HepG2 (cell line): ENCODE measurements at regions not wholly inside any gene's neighbourhood (a gene's known extent, or its start where the extent isn't known, plus 50 kb on each side); places are given as distances from the start of the nearest gene placed in this dataset.
A peak's percentile ranks its signal among the peaks of the same experiment; 100 is the strongest.

Source experiments
- FOXC1 ChIP-seq: sonication (generic); formaldehyde crosslinking; IDR thresholded peaks from 2 replicates; pipeline ENCODE4 v1.8.0; 2022; ENCODE audit warnings: mild to moderate bottlenecking, missing genetic modification reagents, borderline replicate concordance
- GATAD2A ChIP-seq: IDR thresholded peaks from 2 replicates; pipeline ENCODE4 v1.6.1; 2016
- HIC2 ChIP-seq: sonication (generic); formaldehyde crosslinking; IDR thresholded peaks from 2 replicates; pipeline ENCODE4 v1.9.0; 2022; ENCODE audit warnings: low read depth, missing genetic modification reagents
- MAFK ChIP-seq, 2 experiments: IDR thresholded peaks in 1 of 2; conservative IDR thresholded peaks in 1 of 2; 2 replicates each; pipeline ENCODE4 v1.6.1; 2011; ENCODE audit warnings: improper control_type of control experiment in 2 of 2, low read length in 2 of 2
- NCOA2 ChIP-seq: sonication (generic); formaldehyde crosslinking; IDR thresholded peaks from 2 replicates; pipeline ENCODE4 v1.8.0; 2022; ENCODE audit warnings: inconsistent platforms
- NR2F6 ChIP-seq, 2 experiments: IDR thresholded peaks; 2 replicates each; pipeline ENCODE4 v1.6.1; 2016; ENCODE audit warnings: antibody characterized with exemption in 1 of 2, mild to moderate bottlenecking in 1 of 2
- RXRB ChIP-seq: IDR thresholded peaks from 2 replicates; pipeline ENCODE4 v1.6.1; 2016; ENCODE audit warnings: borderline replicate concordance, missing genetic modification reagents, missing compliant biosample characterization
- SOX13 ChIP-seq, 3 experiments: fragments of 450-650 bp in 1 of 3; sonication (generic) in 1 of 3; formaldehyde crosslinking in 1 of 3; IDR thresholded peaks in 2 of 3; conservative IDR thresholded peaks in 1 of 3; 2 replicates each; pipeline versions ENCODE4 v1.5.0 to v1.6.1; 2016 to 2020; ENCODE audit warnings: antibody characterized with exemption in 1 of 3, mild to moderate bottlenecking in 1 of 3, missing compliant biosample characterization in 1 of 3, missing genetic modification reagents in 1 of 3, moderate library complexity in 1 of 3
- SRSF4 ChIP-seq: fragments of 200-400 bp; formaldehyde crosslinking; IDR thresholded peaks from one replicate; pipeline ENCODE4 v1.6.1; 2018; ENCODE audit warnings: mild to moderate bottlenecking, low read depth, low read length, moderate library complexity; ENCODE audit not compliant: poor library complexity, severe bottlenecking
- STAG1 ChIP-seq: sonication (generic); formaldehyde crosslinking; IDR thresholded peaks from 2 replicates; pipeline ENCODE4 v1.4.0; 2020; ENCODE audit warnings: missing genetic modification reagents
- TBX3 ChIP-seq: fragments of 450-650 bp; IDR thresholded peaks from 2 replicates; pipeline ENCODE4 v1.6.1; 2017; ENCODE audit warnings: antibody characterized with exemption, mild to moderate bottlenecking, inconsistent platforms, borderline replicate concordance
- TP53 ChIP-seq: sonication (generic); formaldehyde crosslinking; conservative IDR thresholded peaks from 2 replicates; pipeline ENCODE4 v1.4.0; 2020; ENCODE audit warnings: missing genetic modification reagents
- ZNF143 ChIP-seq: sonication (generic); formaldehyde crosslinking; IDR thresholded peaks from 2 replicates; pipeline ENCODE4 v1.4.0; 2020; ENCODE audit warnings: missing genetic modification reagents
- ZNF232 ChIP-seq: sonication (generic); formaldehyde crosslinking; IDR thresholded peaks from 2 replicates; pipeline ENCODE4 v1.4.0; 2020; ENCODE audit warnings: missing genetic modification reagents, borderline replicate concordance
- ZNF3 ChIP-seq: IDR thresholded peaks from 2 replicates; pipeline ENCODE4 v1.7.0; 2017; ENCODE audit warnings: inconsistent platforms
- ZNF331 ChIP-seq: sonication (generic); formaldehyde crosslinking; IDR thresholded peaks from 2 replicates; pipeline ENCODE4 v1.4.0; 2020; ENCODE audit warnings: missing genetic modification reagents
- ZNF547 ChIP-seq: sonication (generic); formaldehyde crosslinking; IDR thresholded peaks from 2 replicates; pipeline ENCODE4 v1.5.1; 2020; ENCODE audit warnings: mild to moderate bottlenecking, missing genetic modification reagents
- ZNF644 ChIP-seq: IDR thresholded peaks from 2 replicates; pipeline ENCODE4 v1.6.1; 2016; ENCODE audit warnings: low read depth
- ZNF766 ChIP-seq: sonication (generic); formaldehyde crosslinking; IDR thresholded peaks from 2 replicates; pipeline ENCODE4 v1.5.0; 2020; ENCODE audit warnings: missing genetic modification reagents, borderline replicate concordance
- ZNF777 ChIP-seq: sonication (generic); formaldehyde crosslinking; IDR thresholded peaks from 2 replicates; pipeline ENCODE4 v1.4.0; 2020; ENCODE audit warnings: missing genetic modification reagents
- ZNF788 ChIP-seq: sonication (generic); formaldehyde crosslinking; IDR thresholded peaks from 2 replicates; pipeline ENCODE4 v1.5.0; 2020; ENCODE audit warnings: mild to moderate bottlenecking, missing genetic modification reagents, borderline replicate concordance
- TF ChIP-seq, protein P1 (sequence below): sonication (generic); formaldehyde crosslinking; IDR thresholded peaks from 2 replicates; pipeline ENCODE4 v1.8.0; 2022; ENCODE audit warnings: mild to moderate bottlenecking, missing genetic modification reagents, moderate library complexity
- TF ChIP-seq, protein P2 (sequence below): sonication (generic); formaldehyde crosslinking; IDR thresholded peaks from 2 replicates; pipeline ENCODE4 v1.5.0; 2020; ENCODE audit warnings: mild to moderate bottlenecking, missing genetic modification reagents, borderline replicate concordance

DNA sequence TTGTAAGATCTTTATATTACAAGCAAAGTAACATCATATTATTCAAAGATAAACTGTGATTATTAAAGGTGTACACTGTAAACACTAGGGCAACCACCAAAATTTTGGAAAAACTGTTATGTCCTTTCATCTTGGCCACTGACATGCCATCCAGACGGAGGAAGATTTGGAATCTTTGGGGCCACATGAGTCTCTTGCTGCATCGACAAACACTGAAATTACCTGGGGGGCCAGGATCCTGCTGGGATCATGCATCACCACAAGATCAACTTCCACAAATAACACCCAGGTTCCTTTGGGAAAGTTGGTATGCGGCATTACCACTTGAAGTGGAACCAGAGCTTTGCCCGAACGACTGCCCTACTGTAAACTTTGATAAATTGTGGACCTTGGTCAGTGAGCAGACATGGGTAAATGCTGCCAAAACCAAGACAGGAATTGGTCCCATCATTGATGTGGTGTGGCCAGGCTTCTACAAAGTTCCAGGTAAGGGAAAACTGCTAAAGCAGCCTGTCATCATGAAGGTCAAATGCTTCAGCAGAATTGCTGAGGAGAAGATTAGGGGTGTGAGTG is 110.6 kb upstream of the UXS1 start (continued):
- TF ChIP-seq ZNF788, result peak; percentile 51; the same call in 1 of the 2 replicates
- TF ChIP-seq NR2F6 (IDR thresholded peaks at IDR 0.05), result no peak
- 0 out of 2 replicates have a peak, but pooled peaks have one; percentile 12 for TF ChIP-seq NR2F6 (CRISPR knock-in tag; IDR thresholded peaks at IDR 0.05)
- no peak for TF ChIP-seq ZNF3 (CRISPR knock-in tag)
- 0 out of 2 replicates have a peak, but pooled peaks have one; percentile 45 for TF ChIP-seq SOX13 (IDR thresholded peaks at IDR 0.05)
- no peak; a peak in 1 of 4 replicates for TF ChIP-seq SOX13 (CRISPR knock-in tag; conservative IDR thresholded peaks at IDR 0.05 in 1 of 2, IDR thresholded peaks at IDR 0.05 in 1 of 2)
- peak; percentile 89 for TF ChIP-seq ZNF644 (CRISPR knock-in tag)
- peak; percentile 28; the same call in 1 of the 2 replicates for TF ChIP-seq ZNF331
- 0 out of 2 replicates have a peak, but pooled peaks have one; percentile 21 for TF ChIP-seq ZNF777
- TF ChIP-seq ZNF143 (CRISPR knock-in tag), result peak; percentile 51; the same call in 1 of the 2 replicates
- peak; percentile 62 for TF ChIP-seq GATAD2A (CRISPR knock-in tag)
- TF ChIP-seq ZNF766 (CRISPR knock-in tag), result 0 out of 2 replicates have a peak, but pooled peaks have one; percentile 33
- no peak for TF ChIP-seq SRSF4
- TF ChIP-seq, protein P1, sequence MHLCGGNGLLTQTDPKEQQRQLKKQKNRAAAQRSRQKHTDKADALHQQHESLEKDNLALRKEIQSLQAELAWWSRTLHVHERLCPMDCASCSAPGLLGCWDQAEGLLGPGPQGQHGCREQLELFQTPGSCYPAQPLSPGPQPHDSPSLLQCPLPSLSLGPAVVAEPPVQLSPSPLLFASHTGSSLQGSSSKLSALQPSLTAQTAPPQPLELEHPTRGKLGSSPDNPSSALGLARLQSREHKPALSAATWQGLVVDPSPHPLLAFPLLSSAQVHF (CRISPR knock-in tag), result no peak
- TF ChIP-seq, protein P2, sequence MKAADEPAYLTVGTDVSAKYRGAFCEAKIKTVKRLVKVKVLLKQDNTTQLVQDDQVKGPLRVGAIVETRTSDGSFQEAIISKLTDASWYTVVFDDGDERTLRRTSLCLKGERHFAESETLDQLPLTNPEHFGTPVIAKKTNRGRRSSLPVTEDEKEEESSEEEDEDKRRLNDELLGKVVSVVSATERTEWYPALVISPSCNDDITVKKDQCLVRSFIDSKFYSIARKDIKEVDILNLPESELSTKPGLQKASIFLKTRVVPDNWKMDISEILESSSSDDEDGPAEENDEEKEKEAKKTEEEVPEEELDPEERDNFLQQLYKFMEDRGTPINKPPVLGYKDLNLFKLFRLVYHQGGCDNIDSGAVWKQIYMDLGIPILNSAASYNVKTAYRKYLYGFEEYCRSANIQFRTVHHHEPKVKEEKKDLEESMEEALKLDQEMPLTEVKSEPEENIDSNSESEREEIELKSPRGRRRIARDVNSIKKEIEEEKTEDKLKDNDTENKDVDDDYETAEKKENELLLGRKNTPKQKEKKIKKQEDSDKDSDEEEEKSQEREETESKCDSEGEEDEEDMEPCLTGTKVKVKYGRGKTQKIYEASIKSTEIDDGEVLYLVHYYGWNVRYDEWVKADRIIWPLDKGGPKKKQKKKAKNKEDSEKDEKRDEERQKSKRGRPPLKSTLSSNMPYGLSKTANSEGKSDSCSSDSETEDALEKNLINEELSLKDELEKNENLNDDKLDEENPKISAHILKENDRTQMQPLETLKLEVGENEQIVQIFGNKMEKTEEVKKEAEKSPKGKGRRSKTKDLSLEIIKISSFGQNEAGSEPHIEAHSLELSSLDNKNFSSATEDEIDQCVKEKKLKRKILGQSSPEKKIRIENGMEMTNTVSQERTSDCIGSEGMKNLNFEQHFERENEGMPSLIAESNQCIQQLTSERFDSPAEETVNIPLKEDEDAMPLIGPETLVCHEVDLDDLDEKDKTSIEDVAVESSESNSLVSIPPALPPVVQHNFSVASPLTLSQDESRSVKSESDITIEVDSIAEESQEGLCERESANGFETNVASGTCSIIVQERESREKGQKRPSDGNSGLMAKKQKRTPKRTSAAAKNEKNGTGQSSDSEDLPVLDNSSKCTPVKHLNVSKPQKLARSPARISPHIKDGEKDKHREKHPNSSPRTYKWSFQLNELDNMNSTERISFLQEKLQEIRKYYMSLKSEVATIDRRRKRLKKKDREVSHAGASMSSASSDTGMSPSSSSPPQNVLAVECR, result no peak; the same call in 1 of the 2 replicates
- peak; percentile 23; the same call in 1 of the 2 replicates for TF ChIP-seq RXRB (CRISPR knock-in tag)
- no peak for TF ChIP-seq TP53 (CRISPR knock-in tag)
- no peak for TF ChIP-seq ZNF547 (CRISPR knock-in tag)
- no peak for TF ChIP-seq TBX3
- TF ChIP-seq HIC2 (CRISPR knock-in tag), result peak; percentile 63
- TF ChIP-seq NCOA2 (CRISPR knock-in tag), result peak; percentile 38; the same call in 1 of the 2 replicates
- TF ChIP-seq FOXC1 (CRISPR knock-in tag), result no peak
- TF ChIP-seq STAG1 (CRISPR knock-in tag), result no peak
- TF ChIP-seq MAFK (conservative IDR thresholded peaks at IDR 0.05 in 1 of 2, IDR thresholded peaks at IDR 0.05 in 1 of 2; ENCODE audit: low read length in 2 of 2), result 0 out of 4 replicates have a peak, but pooled peaks of 1 of the 2 experiments have one; percentile 6
- TF ChIP-seq ZNF232, result no peak
